Breast epithelium (tissue), 3 donors: ENCODE measurements at regions not wholly inside any gene's neighbourhood (a gene's known extent, or its start where the extent isn't known, plus 50 kb on each side); places are given as distances from the start of the nearest gene placed in this dataset.

ENCODE experiments used
- CTCF ChIP-seq, 3 donors: fragments of 450-650 bp; IDR thresholded peaks; one replicate each; pipeline ENCODE4 v1.5.1; 2016 to 2017; ENCODE audit warnings: antibody characterized with exemption in 3 of 3, mild to moderate bottlenecking in 3 of 3, moderate library complexity in 3 of 3
- POLR2A ChIP-seq: fragments of 450-650 bp; IDR thresholded peaks from one replicate; pipeline ENCODE4 v1.6.1; 2016; ENCODE audit warnings: antibody characterized with exemption, mild to moderate bottlenecking, moderate library complexity
- POLR2AphosphoS5 ChIP-seq, 3 donors: sonication (generic); formaldehyde crosslinking; IDR thresholded peaks; one replicate each; pipeline ENCODE4 v1.6.1; 2017; ENCODE audit warnings: antibody characterized with exemption in 3 of 3

- TF ChIP-seq CTCF (IDR thresholded peaks at IDR 0.05) (no peak), POLR2AphosphoS5 (IDR thresholded peaks at IDR 0.05) (no peak), POLR2A (no peak)
Measured at GRCh38 chr4:82034878-82035277, 338.9 kb downstream of the HNRNPD start.
